HG03378 (cell line): ENCODE measurements at regions not wholly inside any gene's neighbourhood (a gene's known extent, or its start where the extent isn't known, plus 50 kb on each side); places are given as distances from the start of the nearest gene placed in this dataset.

Source experiments
- ATAC-seq: cut with Tn5 transposase; IDR thresholded peaks from one replicate; pipeline ENCODE4 v1.9.1; 2021; ENCODE audit warnings: mild to moderate bottlenecking, moderate library complexity; ENCODE audit not compliant: unreplicated experiment

DNA sequence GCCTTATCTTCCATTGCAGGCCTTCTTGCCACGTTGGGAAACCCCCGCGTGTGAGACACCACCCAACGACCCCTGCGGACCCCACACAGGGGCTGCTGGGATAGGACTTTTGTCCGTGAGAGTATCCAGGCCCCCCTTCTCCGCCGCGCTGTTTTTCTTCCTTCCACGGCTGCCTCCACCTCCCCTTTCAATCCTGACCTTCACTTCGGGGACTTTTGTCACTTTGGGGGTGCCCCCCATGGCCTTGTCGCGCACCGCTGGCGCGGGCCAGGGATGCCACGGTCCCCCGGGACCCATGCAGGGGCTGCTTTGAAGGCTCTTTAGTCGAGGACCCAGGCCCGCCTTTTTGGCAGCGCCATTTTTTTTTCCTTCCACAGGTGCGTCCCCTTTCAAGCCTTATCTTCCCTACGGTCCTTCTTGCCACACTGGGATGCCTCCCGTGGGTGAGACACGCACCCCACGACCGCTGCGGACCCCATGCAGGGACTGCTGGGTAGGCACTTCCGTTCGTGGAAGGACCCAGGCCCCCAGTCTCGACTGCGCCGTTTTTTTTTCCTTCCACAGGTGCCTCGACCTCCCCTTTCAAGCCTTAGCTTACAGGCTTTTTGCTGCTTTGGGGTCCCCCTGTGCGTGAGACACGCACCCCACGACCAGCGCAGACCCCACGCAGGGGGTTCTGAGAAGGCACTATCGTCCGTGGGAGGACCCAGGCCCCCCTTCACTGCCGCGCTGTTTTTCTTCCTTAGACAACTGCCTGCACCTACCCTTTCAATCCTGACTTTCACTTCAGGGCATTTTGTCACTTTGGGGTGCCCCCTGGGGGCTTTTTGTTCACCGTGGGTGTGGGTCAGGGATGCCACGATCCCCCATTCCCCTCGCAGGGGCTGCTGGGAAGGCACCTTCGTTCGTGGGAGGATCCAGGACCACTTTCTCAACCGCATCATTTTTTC lies 267.4 kb downstream of the ALG10 start:
- ATAC-seq = no peak

DNA sequence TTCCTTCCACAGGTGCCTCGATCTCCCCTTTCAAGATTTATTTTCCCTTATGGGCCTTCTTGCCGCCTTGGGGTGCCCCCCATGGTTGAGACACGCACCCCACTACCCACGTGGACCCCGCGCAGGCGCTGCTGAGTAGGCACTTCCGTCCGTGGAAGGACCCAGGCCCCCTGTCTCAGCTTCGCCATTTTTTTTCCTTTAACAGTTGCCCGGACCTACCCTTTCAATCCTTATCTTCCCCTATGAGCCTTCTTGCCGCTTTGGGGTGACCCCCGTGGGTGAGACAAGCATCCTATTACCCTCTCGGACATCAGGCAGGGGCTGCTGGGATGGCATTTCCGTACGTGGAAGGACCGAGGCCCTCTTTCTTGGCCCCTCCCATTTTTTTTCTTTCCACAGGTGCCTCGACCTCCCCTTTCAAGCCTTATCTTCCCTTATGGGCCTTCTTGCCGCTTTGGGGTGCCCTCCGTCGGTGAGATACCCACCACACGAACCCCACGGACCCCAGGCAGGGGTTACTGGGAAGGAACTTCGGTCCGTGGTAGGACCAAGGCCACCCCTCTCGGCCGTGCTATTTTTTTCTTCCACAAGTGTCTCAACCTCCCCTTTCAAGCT lies 268.2 kb downstream of the ALG10 start:
- no peak for ATAC-seq

DNA sequence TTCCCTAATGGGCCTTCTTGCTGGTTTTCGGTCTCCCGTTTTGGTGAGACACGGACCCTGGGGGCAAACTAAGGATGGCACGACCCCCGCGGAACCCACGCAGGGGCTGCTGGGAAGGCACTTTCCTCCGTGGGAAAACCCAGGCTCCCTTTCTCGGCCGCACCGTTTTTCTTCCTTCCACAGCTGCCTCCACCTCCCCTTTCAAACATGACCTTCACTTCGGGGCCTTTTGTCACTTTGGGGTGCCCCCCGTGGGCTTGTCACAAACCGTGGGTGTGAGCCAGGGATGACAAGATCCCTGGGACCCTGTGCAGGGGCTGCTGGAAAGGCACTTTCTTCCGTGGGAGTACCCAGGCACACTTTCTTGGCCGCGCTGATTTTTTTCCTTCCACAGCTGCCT lies 268.7 kb downstream of the ALG10 start:
- ATAC-seq = no peak

DNA sequence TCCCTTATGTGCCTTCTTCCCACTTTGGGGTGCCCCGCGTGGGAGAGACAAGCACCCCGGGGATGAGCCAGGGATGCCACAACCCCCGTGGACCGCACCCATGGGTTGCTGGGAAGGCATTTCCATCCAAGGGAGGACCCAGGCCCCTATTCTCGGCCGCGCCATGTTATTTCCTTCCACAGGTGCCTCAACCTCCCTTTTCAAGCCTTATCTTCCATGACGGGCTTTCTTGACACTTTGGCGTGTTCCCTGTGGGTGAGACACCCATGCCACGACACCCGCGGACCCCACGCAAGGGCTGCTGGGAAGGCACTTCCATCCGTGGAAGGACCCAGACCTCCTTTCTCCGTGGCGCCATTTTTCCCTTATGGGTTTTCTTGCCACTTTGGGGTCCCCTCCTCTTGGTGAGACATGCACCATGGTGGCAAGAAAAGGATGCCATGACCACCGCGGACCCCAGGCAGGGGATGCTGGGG lies 269.2 kb downstream of the ALG10 start:
- no peak for ATAC-seq

DNA sequence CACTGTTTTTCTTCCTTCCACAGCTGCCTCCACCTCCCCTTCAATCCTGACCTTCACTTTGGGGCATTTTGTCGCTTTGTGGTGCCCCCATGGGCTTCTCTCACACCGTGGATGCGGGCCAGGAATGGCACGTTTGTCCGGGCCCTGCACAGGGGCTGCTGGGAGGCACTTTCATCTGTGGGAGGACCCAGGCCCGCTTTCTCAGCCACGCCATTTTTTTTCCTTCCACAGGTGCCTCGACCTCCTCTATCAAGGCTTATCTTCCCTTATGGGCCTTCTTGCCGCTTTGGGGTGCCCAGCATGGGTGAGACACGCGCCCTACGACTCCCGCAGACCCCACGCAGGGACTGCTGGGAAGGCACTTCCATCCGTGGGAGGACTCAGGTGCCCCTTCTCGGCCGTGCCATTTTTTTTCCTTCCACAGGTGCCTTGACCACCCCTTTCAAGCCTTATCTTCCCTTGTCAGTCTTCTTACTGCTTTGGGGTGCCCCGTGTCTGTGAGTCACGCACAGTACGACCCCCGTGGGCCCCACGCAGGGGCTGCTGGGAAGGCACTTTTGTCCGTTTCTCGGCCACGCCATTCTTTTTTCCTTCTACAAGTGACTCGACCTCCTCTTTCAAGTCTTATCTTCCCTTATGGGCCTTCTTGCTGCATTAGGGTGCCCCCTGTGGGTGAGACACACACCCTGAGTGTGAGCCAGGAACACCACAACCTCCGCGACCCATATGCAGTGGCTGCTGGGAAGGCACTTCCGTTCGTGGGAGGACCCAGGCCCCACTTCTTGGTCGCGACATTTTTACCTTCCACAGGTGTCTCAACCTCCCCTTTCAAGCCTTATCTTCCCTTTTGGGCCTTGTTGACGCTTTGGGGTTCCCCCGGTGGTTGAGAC lies 270.7 kb downstream of the ALG10 start:
- no peak for ATAC-seq

DNA sequence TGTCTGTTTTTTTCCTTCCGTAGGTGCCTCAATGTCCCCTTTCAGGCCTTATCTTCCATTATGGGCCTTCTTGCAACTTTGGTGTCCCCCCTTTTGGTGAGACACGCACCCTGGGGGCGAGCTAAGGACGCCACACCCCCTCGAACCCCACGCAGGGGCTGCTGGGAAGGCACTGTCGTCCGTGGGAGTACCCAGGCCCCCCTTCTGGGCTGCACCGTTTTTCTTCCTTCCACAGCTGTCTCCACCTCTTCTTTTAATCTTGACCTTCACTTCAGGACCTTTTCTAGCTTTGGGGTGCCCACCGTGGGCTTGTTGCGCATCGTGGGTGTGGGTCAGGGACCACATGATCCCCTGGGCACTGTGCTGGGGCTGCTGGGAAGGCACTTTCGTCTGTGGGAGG lies 271.8 kb downstream of the ALG10 start:
- no peak for ATAC-seq

DNA sequence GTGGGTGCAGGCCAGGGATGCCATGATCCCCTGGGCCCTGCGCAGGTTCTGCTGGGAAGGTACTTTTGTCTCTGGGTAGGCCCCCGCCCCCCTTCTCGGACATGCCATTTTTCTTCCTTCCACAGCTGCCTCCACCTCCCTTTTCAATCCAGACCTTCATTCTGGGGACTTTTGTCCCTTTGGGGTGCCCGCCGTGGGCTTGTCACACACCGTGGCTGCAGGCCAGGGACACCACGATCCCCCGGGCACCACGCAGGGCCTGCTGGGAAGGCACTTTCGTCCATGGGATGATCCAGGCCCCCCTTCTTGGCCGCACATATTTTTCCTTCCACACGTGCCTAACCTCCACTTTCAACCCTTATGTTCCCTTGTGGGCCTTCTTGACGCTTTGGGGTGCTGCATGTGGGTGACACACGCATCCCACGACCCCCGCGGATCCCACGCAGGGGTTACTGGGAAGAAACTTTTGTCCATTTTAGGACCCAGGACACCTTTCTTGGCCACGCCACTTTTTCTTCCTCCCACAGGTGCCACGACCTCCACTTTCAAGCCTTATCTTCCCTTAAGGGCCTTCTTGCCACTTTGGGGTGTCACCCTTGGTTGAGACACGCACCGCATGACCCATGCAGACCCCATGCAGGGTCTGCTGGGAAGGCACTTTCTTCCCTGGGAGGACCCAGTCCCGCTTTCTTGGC lies 272.5 kb downstream of the ALG10 start:
- no peak for ATAC-seq

DNA sequence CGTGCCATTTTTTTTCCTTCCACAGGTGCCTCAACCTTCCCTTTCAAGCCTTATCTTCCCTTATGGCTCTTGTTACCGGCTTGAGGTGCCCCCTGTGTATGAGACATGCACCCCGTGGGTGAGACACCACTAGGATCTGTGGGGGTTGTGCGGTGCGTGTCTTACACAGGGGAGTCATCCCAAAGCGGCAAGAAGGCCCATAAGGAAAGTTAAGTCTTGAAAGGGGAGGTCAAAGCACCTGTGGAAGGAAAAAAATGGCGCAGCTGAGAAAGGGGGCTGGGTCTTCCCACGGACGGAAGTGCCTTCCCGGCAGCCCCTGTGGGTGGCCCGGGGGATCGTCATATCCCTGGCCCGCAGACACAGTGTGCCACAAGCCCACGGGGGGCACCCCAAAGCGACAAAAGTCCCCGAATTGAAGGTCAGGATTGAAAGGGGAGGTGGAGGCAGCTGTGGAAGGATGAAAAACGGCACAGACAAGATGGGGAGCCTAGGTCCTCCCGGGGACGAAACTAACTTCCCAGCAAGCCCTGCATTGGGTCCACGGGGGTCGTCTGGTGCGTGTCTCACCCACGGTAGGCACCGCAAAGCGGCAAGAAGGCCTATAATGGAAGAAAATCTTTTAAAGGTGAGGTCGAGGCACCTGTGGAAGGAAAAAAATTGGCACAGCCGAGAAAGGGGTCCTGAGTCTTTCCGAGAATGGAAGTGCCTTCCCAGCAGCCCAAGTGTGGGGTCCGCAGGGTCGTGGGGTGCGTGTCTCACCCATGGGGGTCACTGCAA lies 273.3 kb downstream of the ALG10 start:
- ATAC-seq = no peak

DNA sequence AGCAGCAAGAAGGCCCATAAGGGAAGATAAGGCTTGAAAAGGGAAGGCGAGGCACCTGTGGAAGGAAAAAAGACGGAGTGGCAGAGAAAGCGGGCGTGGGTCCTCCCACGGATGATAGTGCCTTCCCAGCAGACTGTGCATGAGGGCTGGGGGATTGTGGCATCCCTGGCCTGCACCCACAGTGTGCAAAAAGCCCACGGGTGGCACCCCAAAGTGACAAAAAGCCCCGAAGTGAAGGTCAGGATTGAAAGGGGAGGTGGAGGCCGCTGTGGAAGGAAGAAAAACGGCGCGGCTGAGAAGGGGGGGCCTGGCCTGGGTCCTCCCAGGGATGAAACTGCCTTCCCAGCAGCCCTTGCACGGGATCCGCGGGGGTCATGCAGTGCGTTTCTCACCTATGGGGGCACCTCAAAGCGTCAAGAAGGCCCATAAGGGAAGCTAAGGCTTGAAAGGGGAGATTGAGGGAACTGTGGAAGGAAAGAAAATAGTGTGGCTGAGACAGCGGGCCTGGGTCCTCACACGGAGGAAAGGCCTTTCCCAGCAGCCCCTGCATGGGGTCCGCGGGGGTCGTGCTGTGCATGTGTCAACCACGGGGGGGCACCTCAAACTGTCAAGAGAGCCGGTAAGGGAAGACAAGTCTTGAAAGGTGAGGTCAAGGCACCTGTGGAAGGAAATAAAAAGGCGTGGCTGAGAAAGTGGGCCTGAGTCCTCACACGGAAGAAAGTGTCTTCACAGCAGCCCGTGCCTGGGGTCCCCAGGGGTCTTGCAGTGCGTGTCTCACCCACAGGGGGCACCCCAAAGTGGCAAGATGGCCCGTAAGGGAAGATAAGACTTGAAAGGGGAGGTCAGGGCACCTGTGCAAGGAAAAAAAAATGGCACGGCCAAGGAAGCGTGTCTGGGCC lies 274.1 kb downstream of the ALG10 start:
- no peak for ATAC-seq

DNA sequence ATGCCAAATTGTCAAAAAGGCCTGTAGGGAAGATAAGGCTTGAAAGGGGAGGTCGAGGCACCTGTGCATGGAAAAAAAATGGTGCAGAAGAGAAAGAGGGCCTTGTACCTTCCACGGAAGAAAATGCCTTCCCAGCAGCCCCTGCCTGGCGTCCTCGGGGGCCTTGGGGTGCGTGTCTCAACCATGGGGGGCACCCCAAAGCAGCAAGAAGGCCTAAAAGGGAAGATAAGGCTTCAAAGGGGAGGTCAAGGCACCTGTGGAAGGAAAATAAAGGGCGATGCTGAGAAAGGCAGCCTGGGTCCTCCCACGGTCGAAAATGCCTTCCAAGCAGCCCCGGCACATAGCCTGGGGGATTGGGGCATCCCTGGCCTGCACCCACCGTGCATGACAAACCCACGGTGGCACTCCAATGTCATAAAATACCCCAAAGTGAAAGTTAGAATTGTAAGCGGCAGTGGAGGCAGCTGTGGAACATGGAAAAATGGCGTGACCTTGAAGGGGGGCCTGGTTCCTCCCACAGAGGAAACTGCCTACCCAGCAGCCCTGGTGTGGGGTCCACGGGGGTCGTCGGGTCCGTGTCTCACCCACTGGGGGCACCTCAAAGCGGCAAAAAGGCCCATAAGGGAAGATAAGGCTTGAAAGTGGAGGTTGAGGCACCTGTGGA lies 275.0 kb downstream of the ALG10 start:
- ATAC-seq = no peak

DNA sequence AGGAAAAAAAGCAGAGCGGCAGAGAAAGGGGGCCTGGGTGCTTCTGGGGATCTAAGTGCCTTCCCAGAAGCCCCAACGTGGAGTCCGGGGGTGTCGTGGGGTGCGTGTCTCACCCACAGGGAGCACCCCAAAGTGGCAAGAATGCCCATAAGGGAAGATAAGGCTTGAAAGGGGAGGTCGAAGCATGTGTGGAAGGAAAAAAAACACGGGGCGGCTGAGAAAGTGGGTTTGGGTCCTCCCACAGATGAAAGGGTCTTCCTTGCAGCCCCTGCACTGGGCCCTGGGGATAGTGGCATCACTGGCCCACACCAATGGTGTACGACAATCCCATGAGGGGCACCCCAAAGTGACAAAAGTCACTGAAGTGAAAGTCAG lies 275.5 kb downstream of the ALG10 start:
- ATAC-seq = no peak

DNA sequence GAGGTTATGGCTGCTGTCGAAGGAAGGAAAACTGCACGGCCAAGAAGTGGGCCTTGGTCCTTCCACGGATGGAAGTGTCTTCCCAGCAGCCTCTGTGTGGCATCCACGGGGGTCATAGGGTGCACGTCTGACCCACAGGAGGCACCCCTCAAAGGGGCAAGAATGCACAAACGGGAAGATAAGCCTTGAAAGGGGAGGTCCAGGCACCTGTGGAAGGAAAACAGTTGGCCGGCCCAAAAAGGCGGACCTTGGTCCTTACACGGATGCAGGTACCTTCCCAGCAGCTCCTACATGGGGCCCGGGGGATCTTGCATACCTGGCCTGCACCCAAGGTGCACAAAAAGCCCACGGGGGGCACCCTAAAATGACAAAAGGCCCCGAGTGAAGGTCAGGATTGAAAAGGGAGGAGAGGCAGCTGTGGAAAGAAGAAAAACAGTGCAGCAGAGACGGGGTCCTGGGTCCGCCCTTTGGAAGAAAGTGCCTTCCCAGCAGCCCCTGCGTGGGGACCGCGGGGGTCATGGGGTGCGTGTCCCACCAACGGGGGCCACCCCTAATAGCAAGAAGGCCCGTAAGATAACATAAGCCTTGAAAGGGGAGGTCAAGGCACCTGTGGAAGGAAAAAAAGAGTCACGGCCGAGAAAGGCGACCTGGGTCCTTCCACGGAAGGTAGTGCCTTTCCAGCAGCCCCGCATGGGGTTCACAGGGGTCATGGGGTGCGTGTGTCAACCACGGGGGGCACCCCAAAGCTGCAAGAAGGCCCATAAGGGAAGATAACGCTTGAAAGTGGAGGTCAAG lies 276.1 kb downstream of the ALG10 start:
- no peak for ATAC-seq

DNA sequence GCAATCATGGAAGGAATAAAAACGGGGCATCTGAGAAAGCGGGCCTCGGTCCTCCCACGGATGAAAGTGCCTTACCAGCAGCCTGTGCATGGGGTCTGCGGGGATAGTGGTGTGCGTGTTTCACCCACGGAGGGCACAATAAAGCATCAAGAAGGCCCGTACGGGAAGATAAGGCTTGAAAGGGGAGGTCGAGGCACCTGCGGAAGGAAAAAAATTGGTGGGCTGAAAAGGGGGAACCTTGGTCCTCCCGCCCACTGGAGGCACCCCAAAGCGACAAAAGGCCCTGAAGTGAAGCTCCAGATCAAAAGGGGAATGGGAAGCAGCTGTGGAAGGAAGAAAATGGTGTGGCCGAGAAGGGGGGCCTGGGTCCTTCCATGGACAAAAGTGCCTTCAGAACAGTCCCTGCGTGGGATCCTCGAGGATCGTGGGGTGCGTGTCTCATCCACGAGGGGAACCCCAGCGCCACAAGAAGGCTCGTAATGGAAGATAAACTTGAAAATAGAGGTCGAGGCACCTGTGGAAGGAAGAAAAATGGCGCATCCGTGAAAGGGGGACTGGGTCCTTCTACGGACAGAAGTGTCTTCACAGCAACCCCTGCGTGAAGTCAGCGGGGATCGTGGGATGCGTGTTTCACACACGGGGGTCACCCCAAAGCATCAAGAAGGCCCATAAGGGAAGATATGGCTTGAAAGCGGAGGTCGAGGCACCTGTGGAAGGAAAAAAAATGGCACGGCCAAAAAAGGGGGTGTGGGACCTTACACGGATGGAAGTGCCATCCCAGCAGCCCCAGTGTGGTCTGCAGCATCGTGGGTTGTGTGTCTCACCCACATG lies 276.9 kb downstream of the ALG10 start:
- no peak for ATAC-seq

DNA sequence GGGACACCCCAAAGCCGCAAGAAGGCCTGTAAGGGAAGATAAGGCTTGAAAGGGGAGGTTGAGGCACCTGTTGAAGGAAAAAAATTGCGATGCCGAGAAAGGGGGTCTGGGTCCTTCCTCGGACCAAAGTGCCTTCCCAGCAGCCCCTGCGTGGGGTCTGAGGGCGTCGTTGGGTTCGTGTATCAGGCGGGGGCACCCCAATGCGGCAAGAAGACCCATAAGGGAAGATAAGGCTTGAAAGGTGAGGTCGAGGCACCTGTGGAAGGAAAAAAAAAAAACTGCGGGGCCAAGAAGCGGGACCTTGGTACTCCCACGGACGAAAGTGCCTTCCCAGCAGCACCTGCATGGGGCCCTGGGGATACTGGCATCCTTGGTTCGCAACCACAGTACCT lies 277.5 kb downstream of the ALG10 start:
- ATAC-seq = no peak

DNA sequence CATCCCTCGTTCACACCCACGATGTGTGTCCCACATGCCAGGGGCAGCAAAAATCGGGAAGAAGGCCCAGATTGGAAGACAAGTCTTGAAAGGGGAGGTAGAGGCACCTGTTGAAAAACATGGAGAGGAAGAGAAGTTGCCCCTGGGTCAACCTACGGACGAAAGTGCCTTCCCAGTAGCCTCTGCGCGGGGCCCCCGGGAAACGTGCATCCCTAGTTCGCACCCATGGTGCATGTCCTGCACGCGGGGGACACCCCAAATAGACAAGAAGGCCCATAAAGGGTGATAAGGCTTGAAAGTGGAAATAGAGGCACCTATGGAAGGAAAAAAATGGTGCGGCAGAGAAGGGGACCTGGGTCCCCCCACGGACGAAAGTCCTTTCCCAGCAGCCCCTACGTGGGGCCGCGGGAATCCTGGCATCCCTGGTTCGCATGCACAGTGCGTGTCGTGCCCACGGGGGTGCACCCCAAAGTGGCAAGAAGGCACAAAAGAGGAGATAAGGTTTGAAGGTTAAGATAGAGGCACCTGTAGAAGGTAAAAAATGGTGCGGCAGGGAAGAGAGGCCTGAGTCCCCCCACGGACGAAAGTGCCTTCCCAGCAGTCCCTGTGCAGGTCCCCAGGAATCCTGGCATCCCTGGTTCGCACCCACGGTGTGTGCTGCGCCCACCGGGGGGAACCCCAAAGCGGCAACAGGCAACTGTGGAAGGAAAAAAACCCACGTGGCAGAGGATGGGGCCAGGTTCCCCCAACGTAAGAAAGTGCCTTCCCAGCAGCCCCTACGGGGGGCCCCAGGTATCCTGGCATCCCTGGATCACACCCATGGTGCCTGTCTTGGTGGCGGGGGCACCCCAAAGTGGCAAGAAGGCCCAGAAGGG lies 278.3 kb downstream of the ALG10 start:
- ATAC-seq = no peak
